ENCODE measurements at regions not wholly inside any gene's neighbourhood (a gene's known extent, or its start where the extent isn't known, plus 50 kb on each side); places are given as distances from the start of the nearest gene placed in this dataset.
A peak's percentile ranks its signal among the peaks of the same experiment; 100 is the strongest.
"Not testable (repeated sequence)": the region's sequence is repeated elsewhere in the genome, so short reads cannot be mapped to it uniquely, and the experiment has no call there.

DNA sequence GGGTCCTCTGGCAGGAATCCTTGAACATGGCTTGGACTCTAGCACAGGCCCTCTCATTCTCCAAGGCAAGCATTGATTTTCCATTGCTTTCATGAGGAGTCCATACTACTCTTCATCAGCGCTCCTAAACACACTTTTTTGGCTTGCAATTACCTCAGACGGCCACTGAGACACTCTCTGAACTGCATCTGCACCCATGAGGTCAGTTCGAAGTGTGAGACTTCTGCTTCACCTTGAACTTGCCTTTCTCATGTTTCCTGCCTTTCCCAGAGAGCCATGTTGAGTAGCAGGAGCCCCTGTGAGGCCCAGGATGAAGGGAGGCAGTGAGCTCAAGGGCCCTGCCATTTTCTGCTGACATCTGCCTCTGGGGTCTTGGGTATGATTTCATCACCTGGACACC, 279.2 kb upstream of the ZNF337 start:
- H3K27me3 ChIP-seq (ENCODE audit: control insufficient read depth, insufficient read depth, low read length); H3K4me3 ChIP-seq (ENCODE audit: low read depth, low read length); H3K4me1 ChIP-seq (ENCODE audit: control insufficient read depth, insufficient read depth, low read length); H3K9ac ChIP-seq (ENCODE audit: low read depth, low read length); H3K9me3 ChIP-seq (ENCODE audit: control insufficient read depth, insufficient read depth, low read length); H3K36me3 ChIP-seq (ENCODE audit: control insufficient read depth, insufficient read depth, low read length): not testable (repeated sequence)

DNA sequence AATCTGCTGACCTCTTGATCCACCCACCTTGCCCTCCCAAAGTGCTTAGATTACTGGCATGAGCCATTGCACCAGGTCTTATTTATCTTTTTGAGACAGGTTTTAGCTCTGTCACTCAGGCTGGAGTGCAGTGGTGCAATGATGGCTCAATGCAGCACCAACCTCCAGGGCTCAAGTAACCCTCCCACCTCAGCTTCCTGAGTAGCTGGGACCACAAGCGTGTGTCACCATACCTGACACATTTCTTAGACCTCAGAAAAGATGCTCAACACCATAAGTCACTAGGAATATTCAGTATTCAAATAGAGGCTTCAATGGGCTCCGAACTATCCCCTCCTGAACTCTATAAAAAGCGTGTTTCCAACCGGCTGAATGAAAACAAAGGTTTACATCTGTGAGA, 268.6 kb upstream of the ZNF337 start:
- H3K36me3 ChIP-seq (ENCODE audit: control insufficient read depth, insufficient read depth, low read length); H3K4me3 ChIP-seq (ENCODE audit: low read depth, low read length); H3K9ac ChIP-seq (ENCODE audit: low read depth, low read length); H3K9me3 ChIP-seq (ENCODE audit: control insufficient read depth, insufficient read depth, low read length); H3K4me1 ChIP-seq (ENCODE audit: control insufficient read depth, insufficient read depth, low read length); H3K27me3 ChIP-seq (ENCODE audit: control insufficient read depth, insufficient read depth, low read length): not testable (repeated sequence)

DNA sequence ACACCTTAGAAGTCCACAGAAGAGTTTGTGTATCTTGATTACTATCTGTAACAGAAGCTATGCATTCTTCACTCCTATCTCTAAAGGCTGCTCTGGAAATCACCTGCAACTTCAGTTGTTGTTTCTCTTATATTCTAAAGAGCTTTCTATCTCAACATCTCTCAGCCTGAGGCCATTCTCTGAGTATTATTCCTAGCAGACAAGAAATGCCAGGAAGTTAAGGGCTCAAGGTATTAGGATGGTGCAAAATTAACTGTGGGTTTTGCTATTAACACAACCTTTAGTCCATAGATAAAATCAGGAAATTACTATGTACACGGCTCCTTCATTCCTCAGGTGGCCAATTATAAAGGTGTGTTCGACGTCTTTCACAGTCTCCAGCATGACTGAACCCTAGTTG, 257.2 kb upstream of the ZNF337 start:
- not testable (repeated sequence) for H3K4me3 ChIP-seq (ENCODE audit: low read depth, low read length); H3K9ac ChIP-seq (ENCODE audit: low read depth, low read length); H3K4me1 ChIP-seq (ENCODE audit: control insufficient read depth, insufficient read depth, low read length); H3K36me3 ChIP-seq (ENCODE audit: control insufficient read depth, insufficient read depth, low read length); H3K27me3 ChIP-seq (ENCODE audit: control insufficient read depth, insufficient read depth, low read length); H3K9me3 ChIP-seq (ENCODE audit: control insufficient read depth, insufficient read depth, low read length)

DNA sequence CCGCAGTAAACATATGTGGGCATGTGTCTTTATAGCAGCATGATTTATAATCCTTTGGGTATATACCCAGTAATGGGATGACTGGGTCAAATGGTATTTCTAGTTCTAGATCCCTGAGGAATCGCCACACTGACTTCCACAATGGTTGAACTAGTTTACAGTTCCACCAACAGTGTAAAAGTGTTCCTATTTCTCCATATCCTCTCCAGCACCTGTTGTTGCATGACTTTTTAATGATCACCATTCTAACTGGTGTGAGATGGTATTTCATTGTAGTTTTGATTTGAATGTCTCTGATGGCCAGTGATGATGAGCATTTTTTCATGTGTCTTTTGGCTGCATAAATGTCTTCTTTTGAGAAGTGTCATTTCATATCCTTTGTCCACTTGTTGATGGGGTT, 238.6 kb upstream of the ZNF337 start:
- not testable (repeated sequence) for H3K4me1 ChIP-seq (ENCODE audit: control insufficient read depth, insufficient read depth, low read length); H3K9me3 ChIP-seq (ENCODE audit: control insufficient read depth, insufficient read depth, low read length); H3K9ac ChIP-seq (ENCODE audit: low read depth, low read length); H3K4me3 ChIP-seq (ENCODE audit: low read depth, low read length); H3K27me3 ChIP-seq (ENCODE audit: control insufficient read depth, insufficient read depth, low read length); H3K36me3 ChIP-seq (ENCODE audit: control insufficient read depth, insufficient read depth, low read length)

DNA sequence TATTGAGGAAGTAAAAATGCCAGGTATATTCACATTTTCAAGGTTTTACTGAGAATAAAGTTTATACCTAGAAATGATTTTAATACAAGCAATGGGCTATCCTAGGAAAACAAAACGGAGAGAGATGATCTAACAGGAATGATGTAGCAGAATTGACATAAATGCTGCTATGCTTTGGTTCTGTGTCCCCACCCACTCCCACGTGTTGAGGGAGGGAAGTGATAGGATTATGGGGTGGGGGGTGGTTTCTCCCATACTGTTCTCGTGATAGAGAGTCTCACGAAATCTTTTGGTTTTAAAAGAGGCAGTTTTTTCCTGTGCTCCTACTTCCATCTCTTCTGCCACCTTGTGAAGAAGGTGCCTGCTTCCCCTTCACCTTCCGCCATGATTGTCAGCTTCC, 236.2 kb upstream of the ZNF337 start:
- H3K9ac ChIP-seq (ENCODE audit: low read depth, low read length); H3K4me3 ChIP-seq (ENCODE audit: low read depth, low read length); H3K27me3 ChIP-seq (ENCODE audit: control insufficient read depth, insufficient read depth, low read length); H3K4me1 ChIP-seq (ENCODE audit: control insufficient read depth, insufficient read depth, low read length); H3K36me3 ChIP-seq (ENCODE audit: control insufficient read depth, insufficient read depth, low read length); H3K9me3 ChIP-seq (ENCODE audit: control insufficient read depth, insufficient read depth, low read length): not testable (repeated sequence)

DNA sequence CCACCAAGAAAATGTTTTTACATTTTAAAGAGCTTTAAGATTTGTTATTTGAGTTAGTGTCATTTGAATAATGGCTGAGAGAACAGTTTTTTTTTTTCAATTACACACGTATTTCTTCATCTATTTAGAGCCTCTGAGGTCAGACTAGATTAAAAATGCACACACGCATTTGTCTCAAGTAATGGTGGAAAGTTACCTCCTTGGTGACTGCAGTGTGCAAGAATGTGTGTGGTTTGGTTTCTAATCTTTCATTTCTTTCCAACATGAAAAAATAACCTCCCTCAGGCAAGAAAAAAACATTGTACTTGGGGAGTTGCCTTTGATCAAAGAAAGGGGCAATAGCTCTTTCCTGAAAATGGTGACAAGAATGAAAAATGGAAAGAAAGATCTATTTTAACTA, 235.5 kb upstream of the ZNF337 start:
- H3K27me3 ChIP-seq (ENCODE audit: control insufficient read depth, insufficient read depth, low read length); H3K9me3 ChIP-seq (ENCODE audit: control insufficient read depth, insufficient read depth, low read length); H3K9ac ChIP-seq (ENCODE audit: low read depth, low read length); H3K4me3 ChIP-seq (ENCODE audit: low read depth, low read length); H3K4me1 ChIP-seq (ENCODE audit: control insufficient read depth, insufficient read depth, low read length); H3K36me3 ChIP-seq (ENCODE audit: control insufficient read depth, insufficient read depth, low read length): not testable (repeated sequence)

DNA sequence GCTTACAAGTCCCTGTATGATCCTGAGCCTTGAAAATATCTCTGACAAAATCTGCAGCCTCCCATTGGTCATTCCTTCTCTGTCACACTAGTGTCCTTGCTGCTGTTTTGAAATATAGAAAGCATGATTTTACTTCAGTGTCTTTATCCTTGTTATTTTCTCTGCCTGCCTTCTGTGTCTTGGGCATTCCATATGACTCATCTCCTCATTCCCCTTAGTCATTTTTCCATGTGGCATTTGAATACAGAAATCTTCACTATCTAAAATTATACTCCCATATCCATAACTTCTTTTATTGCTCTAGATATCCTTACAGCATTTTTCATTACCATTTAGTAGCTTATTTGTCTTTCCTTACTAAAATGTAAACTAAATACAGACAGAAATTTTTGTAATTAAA, 205.7 kb upstream of the ZNF337 start:
- H3K4me3 ChIP-seq (ENCODE audit: low read depth, low read length); H3K4me1 ChIP-seq (ENCODE audit: control insufficient read depth, insufficient read depth, low read length); H3K9ac ChIP-seq (ENCODE audit: low read depth, low read length); H3K36me3 ChIP-seq (ENCODE audit: control insufficient read depth, insufficient read depth, low read length); H3K27me3 ChIP-seq (ENCODE audit: control insufficient read depth, insufficient read depth, low read length); H3K9me3 ChIP-seq (ENCODE audit: control insufficient read depth, insufficient read depth, low read length): not testable (repeated sequence)

DNA sequence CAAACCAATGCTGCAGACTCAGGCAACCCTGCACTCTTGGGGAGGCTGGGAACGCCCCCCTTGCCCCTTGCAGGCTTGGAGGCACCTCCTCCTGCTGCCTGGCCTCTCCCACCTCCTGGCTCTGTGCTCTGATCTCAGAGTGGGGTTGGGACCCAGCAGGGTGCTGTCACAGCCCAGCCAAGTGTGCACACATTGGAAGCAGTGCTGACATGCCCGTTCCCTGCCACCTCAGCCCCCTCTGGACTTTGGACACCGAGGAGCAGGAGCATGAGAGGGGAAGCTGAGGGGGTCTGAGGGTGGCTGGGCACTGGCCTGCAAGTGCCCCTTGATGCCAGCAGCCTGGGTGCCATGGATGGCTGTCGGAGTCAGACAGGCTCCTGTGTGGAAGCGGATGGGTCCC, 202.0 kb upstream of the ZNF337 start:
- H3K36me3 ChIP-seq (ENCODE audit: control insufficient read depth, insufficient read depth, low read length); H3K27me3 ChIP-seq (ENCODE audit: control insufficient read depth, insufficient read depth, low read length); H3K4me1 ChIP-seq (ENCODE audit: control insufficient read depth, insufficient read depth, low read length); H3K9ac ChIP-seq (ENCODE audit: low read depth, low read length); H3K9me3 ChIP-seq (ENCODE audit: control insufficient read depth, insufficient read depth, low read length); H3K4me3 ChIP-seq (ENCODE audit: low read depth, low read length): not testable (repeated sequence)

DNA sequence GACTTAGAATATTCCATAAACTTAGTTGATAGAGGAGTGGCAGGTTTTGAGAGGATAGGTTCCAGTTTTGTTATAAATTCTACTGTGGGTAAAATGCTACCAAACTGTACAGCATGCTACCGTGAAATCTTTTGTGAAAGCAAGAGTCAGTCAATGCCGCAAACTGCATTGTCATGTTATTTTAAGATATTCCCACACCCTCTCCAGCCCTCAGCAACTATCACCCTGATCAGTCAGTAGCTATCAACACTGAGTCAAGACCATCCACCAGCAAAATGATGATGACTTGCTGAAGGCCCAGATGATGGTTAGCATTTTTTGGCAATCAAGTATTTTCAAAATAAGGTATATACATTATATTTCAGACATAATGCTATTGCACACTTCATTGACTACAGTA, 182.4 kb upstream of the ZNF337 start:
- H3K36me3 ChIP-seq (ENCODE audit: control insufficient read depth, insufficient read depth, low read length); H3K27me3 ChIP-seq (ENCODE audit: control insufficient read depth, insufficient read depth, low read length); H3K9ac ChIP-seq (ENCODE audit: low read depth, low read length); H3K4me3 ChIP-seq (ENCODE audit: low read depth, low read length); H3K9me3 ChIP-seq (ENCODE audit: control insufficient read depth, insufficient read depth, low read length); H3K4me1 ChIP-seq (ENCODE audit: control insufficient read depth, insufficient read depth, low read length): not testable (repeated sequence)

DNA sequence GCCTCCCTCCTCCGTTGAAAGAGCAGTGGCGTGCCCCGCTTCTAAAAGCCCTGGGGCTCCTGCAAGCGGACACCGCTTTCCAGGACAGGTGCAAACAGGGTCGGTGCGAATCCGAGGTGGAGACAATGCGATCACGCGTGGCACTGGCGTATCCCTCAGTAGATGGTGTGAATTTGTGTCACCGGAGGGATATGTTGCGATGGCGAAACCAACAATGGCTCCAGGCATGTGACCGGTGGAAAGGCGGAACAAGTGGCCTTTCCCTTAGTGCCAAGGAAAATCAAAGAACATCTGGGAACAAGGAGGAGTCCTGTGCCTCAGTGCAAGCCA, 172.0 kb upstream of the ZNF337 start:
- Histone ChIP-seq H3K27me3 (ENCODE audit: control insufficient read depth, insufficient read depth, low read length) (peaks cover 62% of the 10 kb centered on the region), H3K4me3 (ENCODE audit: low read depth, low read length) (peak overlapping the region; percentile 36)
- not testable (repeated sequence) for H3K9ac ChIP-seq (ENCODE audit: low read depth, low read length); H3K9me3 ChIP-seq (ENCODE audit: control insufficient read depth, insufficient read depth, low read length); H3K36me3 ChIP-seq (ENCODE audit: control insufficient read depth, insufficient read depth, low read length); H3K4me1 ChIP-seq (ENCODE audit: control insufficient read depth, insufficient read depth, low read length)

DNA sequence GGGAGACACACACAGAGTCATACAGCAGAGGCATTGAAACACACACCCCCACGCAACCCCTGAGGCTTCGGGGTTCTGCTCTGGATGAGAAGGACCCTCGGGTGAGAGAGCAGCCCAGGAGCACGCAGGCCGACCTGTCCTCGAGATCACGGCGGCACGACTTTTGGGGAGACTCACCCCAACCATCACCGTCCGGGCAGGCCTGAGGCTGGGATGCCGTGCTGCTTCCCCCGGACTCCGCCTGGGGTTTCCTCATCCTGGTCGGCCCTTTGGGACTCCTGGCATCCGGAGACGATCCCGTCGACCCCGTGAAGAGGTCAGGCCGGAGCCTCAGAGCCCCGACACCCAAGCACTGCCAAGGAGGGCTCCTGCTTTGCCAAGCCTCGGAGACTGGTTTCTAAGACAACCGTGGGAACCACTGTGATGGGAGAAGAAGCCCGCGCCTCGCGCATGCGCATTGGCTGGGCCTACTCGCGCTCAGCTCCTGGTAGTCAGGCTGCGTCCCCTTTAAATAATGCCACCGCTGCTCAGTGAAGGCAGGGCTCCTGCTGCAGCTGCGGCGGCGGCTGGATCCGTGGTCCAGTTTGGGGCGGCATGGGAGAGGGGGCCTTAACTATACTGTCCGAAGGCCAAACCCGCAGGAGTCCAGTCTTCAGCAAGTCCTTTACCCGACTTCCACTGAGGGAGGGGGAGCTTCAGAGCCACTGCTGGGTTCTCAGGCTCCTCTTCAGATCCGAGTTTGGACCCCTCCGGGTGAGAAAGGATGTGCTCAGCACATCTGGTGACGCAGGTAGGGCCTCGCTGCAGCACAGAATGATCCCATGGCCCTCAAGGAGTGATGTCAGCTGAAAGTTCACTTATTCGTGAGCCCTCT, 171.4 kb upstream of the ZNF337 start:
- peaks cover 66% of the 10 kb centered on the region for H3K27me3 ChIP-seq (ENCODE audit: control insufficient read depth, insufficient read depth, low read length)
- H3K4me1 ChIP-seq (ENCODE audit: control insufficient read depth, insufficient read depth, low read length) = no peaks in the 10 kb centered on the region
- H3K9ac ChIP-seq (ENCODE audit: low read depth, low read length) = no peak overlapping the region
- no peaks in the 10 kb centered on the region for H3K9me3 ChIP-seq (ENCODE audit: control insufficient read depth, insufficient read depth, low read length)
- no peaks in the 10 kb centered on the region for H3K36me3 ChIP-seq (ENCODE audit: control insufficient read depth, insufficient read depth, low read length)
- peak overlapping the region; percentile 36 for H3K4me3 ChIP-seq (ENCODE audit: low read depth, low read length)

DNA sequence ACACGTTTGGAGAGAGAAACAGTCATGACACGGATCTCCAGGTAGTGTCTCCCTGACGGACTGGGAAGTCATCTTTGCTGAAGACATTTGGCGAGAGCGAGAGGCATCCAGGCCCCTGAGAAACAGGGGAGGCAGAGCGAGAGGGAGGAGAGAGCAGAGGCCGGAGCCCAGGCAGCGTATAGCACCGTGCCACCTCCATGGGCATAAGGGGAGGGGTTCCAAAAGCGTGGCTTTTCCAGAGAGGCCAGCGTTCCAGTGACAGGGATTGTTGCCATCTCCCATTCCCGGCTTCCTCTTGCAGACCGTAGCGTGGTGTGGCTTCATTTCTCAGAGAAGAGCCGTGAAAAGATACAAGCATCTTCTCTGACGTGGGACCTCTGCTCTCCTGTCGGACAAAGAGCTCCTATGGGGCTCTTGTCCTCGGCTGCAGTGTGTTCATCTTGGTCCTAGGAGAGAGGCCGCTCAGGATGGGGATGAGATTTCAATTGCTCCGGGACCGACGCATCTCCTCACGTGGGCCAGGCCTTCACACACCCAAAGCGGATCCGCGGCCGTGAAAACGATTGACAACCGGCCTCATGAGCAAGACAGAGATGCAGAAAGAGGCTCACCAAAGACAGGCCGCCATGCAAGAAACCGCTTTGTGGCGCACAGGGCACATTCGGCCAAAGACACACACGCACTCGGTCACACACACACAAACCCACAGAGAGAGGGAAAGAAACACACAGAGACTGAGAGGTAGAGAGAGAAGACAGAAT, 170.5 kb upstream of the ZNF337 start:
- H3K4me3 ChIP-seq (ENCODE audit: low read depth, low read length); H3K9ac ChIP-seq (ENCODE audit: low read depth, low read length); H3K9me3 ChIP-seq (ENCODE audit: control insufficient read depth, insufficient read depth, low read length); H3K36me3 ChIP-seq (ENCODE audit: control insufficient read depth, insufficient read depth, low read length); H3K4me1 ChIP-seq (ENCODE audit: control insufficient read depth, insufficient read depth, low read length): not testable (repeated sequence)
- H3K27me3 ChIP-seq (ENCODE audit: control insufficient read depth, insufficient read depth, low read length) = peaks cover 74% of the 10 kb centered on the region

All from iPS-15b (cell line).